Kidney capillary endothelial cell (primary cell): ENCODE measurements at regions not wholly inside any gene's neighbourhood (a gene's known extent, or its start where the extent isn't known, plus 50 kb on each side); places are given as distances from the start of the nearest gene placed in this dataset.

Experiments used
- DNase-seq: peaks from one replicate; pipeline ENCODE4 v3.0.0-alpha.2; 2018; ENCODE audit warnings: low spot score

- no peak for DNase-seq
These were observed 342.2 kb upstream of the MKI67 start for GRCh38 chr10:128468462-128468861.

GRCh38 chr10:128469515-128469914 is 343.3 kb upstream of the MKI67 start:
- DNase-seq = no peak

GRCh38 chr10:128470321-128470965 is 344.2 kb upstream of the MKI67 start:
- no peak for DNase-seq

GRCh38 chr10:128471151-128471550 is 344.9 kb upstream of the MKI67 start:
- DNase-seq = no peak

- DNase-seq = no peak
These were observed 346.0 kb upstream of the MKI67 start for GRCh38 chr10:128472196-128472595.

GRCh38 chr10:128473396-128473795 is 347.2 kb upstream of the MKI67 start:
- DNase-seq = no peak

GRCh38 chr10:128473911-128474310 is 347.7 kb upstream of the MKI67 start:
- DNase-seq = no peak

GRCh38 chr10:128474571-128474970 is 348.3 kb upstream of the MKI67 start:
- no peak for DNase-seq

- DNase-seq = no peak
These were observed 349.6 kb upstream of the MKI67 start for GRCh38 chr10:128475686-128476367.

- no peak for DNase-seq
These were observed 350.1 kb upstream of the MKI67 start for GRCh38 chr10:128476368-128476725.

GRCh38 chr10:128476845-128477244 is 350.6 kb upstream of the MKI67 start:
- no peak for DNase-seq

GRCh38 chr10:128480601-128481000 is 354.4 kb upstream of the MKI67 start:
- no peak for DNase-seq

GRCh38 chr10:128481152-128481840 is 355.1 kb upstream of the MKI67 start:
- no peak for DNase-seq

GRCh38 chr10:128482052-128482451 is 355.8 kb upstream of the MKI67 start:
- no peak for DNase-seq

- DNase-seq = no peak
These were observed 357.0 kb upstream of the MKI67 start for GRCh38 chr10:128483216-128483615.

GRCh38 chr10:128484041-128484440 is 357.8 kb upstream of the MKI67 start:
- DNase-seq = no peak

- DNase-seq = no peak
These were observed 359.5 kb upstream of the MKI67 start for GRCh38 chr10:128485701-128486235.

- DNase-seq = no peak
These were observed 361.3 kb upstream of the MKI67 start for GRCh38 chr10:128487517-128487916.

- no peak for DNase-seq
These were observed 363.4 kb upstream of the MKI67 start for GRCh38 chr10:128489324-128490247.

GRCh38 chr10:128491686-128492085 is 365.5 kb upstream of the MKI67 start:
- no peak for DNase-seq

GRCh38 chr10:128493811-128494210 is 367.6 kb upstream of the MKI67 start:
- DNase-seq = no peak

- no peak for DNase-seq
These were observed 368.4 kb upstream of the MKI67 start for GRCh38 chr10:128494665-128495064.
